Parathyroid adenoma (tissue), 2 donors: ENCODE measurements at regions not wholly inside any gene's neighbourhood (a gene's known extent, or its start where the extent isn't known, plus 50 kb on each side); places are given as distances from the start of the nearest gene placed in this dataset.

Experiments
- H2AFZ ChIP-seq: fragments of 300-600 bp; sonication (generic); one replicate; pipeline ENCODE4 v1.7.0; 2017; ENCODE audit warnings: antibody characterized with exemption, mild to moderate bottlenecking
- H3K27ac ChIP-seq: fragments of 300-600 bp; sonication (generic); one replicate; pipeline ENCODE4 v1.7.0; 2017
- H3K27me3 ChIP-seq: fragments of 300-600 bp; sonication (generic); one replicate; pipeline ENCODE4 v1.7.0; 2017; ENCODE audit warnings: low read length; ENCODE audit not compliant: control insufficient read depth, insufficient read depth
- H3K36me3 ChIP-seq: fragments of 300-600 bp; sonication (generic); one replicate; pipeline ENCODE4 v1.7.0; 2017; ENCODE audit warnings: low read length; ENCODE audit not compliant: control insufficient read depth, insufficient read depth
- H3K4me1 ChIP-seq: fragments of 300-600 bp; sonication (generic); one replicate; pipeline ENCODE4 v1.7.0; 2017; ENCODE audit warnings: control low read depth
- H3K4me2 ChIP-seq: fragments of 300-600 bp; sonication (generic); one replicate; pipeline ENCODE4 v1.7.0; 2017; ENCODE audit warnings: low read length
- H3K4me3 ChIP-seq: fragments of 300-600 bp; sonication (generic); one replicate; pipeline ENCODE4 v1.7.0; 2017; ENCODE audit warnings: low read depth, low read length
- H3K79me2 ChIP-seq: fragments of 300-600 bp; sonication (generic); one replicate; pipeline ENCODE4 v1.7.0; 2017; ENCODE audit warnings: control low read depth
- H3K9ac ChIP-seq: fragments of 300-600 bp; sonication (generic); one replicate; pipeline ENCODE4 v1.7.0; 2017; ENCODE audit warnings: mild to moderate bottlenecking
- H3K9me3 ChIP-seq: fragments of 300-600 bp; sonication (generic); one replicate; pipeline ENCODE4 v1.7.0; 2017; ENCODE audit warnings: low read length; ENCODE audit not compliant: control insufficient read depth
- CTCF ChIP-seq: fragments of 300-600 bp; sonication (generic); IDR thresholded peaks from one replicate; pipeline ENCODE4 v1.7.0; 2017; ENCODE audit warnings: antibody characterized with exemption, mild to moderate bottlenecking
- donor health status: primary hyperparathyroidism.

- Histone ChIP-seq H3K4me3 (no peak overlapping the region), H3K27me3 (no peaks in the 10 kb centered on the region), H3K4me1 (no peaks in the 10 kb centered on the region), H3K9me3 (no peaks in the 10 kb centered on the region), H3K27ac (no peak overlapping the region), H3K4me2 (no peak overlapping the region), H3K9ac (no peak overlapping the region), H3K79me2 (no peaks in the 10 kb centered on the region), H2AFZ (no peak overlapping the region), H3K36me3 (no peaks in the 10 kb centered on the region)
- TF ChIP-seq CTCF = no peak
These were observed 120.2 kb upstream of the NDST4 start for GRCh38 chr4:115233600-115233999.

- TF ChIP-seq CTCF = no peak
- Histone ChIP-seq H3K36me3 (no peaks in the 10 kb centered on the region), H3K27ac (no peak overlapping the region), H3K79me2 (no peaks in the 10 kb centered on the region), H3K27me3 (no peaks in the 10 kb centered on the region), H2AFZ (no peak overlapping the region), H3K4me2 (no peak overlapping the region), H3K9me3 (no peaks in the 10 kb centered on the region), H3K9ac (no peak overlapping the region), H3K4me3 (no peak overlapping the region), H3K4me1 (no peaks in the 10 kb centered on the region)
These were observed 116.5 kb upstream of the NDST4 start for GRCh38 chr4:115229873-115230272.

- no peak overlapping the region for H3K27ac ChIP-seq
- H3K9me3 ChIP-seq = no peaks in the 10 kb centered on the region
- H3K79me2 ChIP-seq = no peaks in the 10 kb centered on the region
- H3K27me3 ChIP-seq = no peaks in the 10 kb centered on the region
- no peak for TF ChIP-seq CTCF
- H3K36me3 ChIP-seq = no peaks in the 10 kb centered on the region
- no peak overlapping the region for H3K9ac ChIP-seq
- no peak overlapping the region for H2AFZ ChIP-seq
- H3K4me1 ChIP-seq = no peaks in the 10 kb centered on the region
- H3K4me3 ChIP-seq = no peak overlapping the region
- H3K4me2 ChIP-seq = no peak overlapping the region
These were observed 115.4 kb upstream of the NDST4 start for GRCh38 chr4:115228851-115229250.

GRCh38 chr4:115222061-115222460, 108.6 kb upstream of the NDST4 start:
- H3K27me3 ChIP-seq = no peaks in the 10 kb centered on the region
- no peaks in the 10 kb centered on the region for H3K4me1 ChIP-seq
- H2AFZ ChIP-seq = no peak overlapping the region
- H3K79me2 ChIP-seq = no peaks in the 10 kb centered on the region
- no peaks in the 10 kb centered on the region for H3K36me3 ChIP-seq
- H3K27ac ChIP-seq = no peak overlapping the region
- no peak overlapping the region for H3K4me2 ChIP-seq
- H3K9ac ChIP-seq = no peak overlapping the region
- no peak for TF ChIP-seq CTCF
- no peaks in the 10 kb centered on the region for H3K9me3 ChIP-seq
- no peak overlapping the region for H3K4me3 ChIP-seq

GRCh38 chr4:115219862-115220261, 106.4 kb upstream of the NDST4 start:
- H3K9ac ChIP-seq = no peak overlapping the region
- no peaks in the 10 kb centered on the region for H3K79me2 ChIP-seq
- H3K4me1 ChIP-seq = no peaks in the 10 kb centered on the region
- H2AFZ ChIP-seq = no peak overlapping the region
- TF ChIP-seq CTCF = no peak
- H3K4me3 ChIP-seq = no peak overlapping the region
- H3K9me3 ChIP-seq = no peaks in the 10 kb centered on the region
- H3K36me3 ChIP-seq = no peaks in the 10 kb centered on the region
- no peaks in the 10 kb centered on the region for H3K27me3 ChIP-seq
- no peak overlapping the region for H3K4me2 ChIP-seq
- no peak overlapping the region for H3K27ac ChIP-seq
